A673 (cell line): ENCODE measurements at regions not wholly inside any gene's neighbourhood (a gene's known extent, or its start where the extent isn't known, plus 50 kb on each side); places are given as distances from the start of the nearest gene placed in this dataset.

ENCODE experiments used
- CTCF ChIP-seq: fragments of 300-800, 200-600 bp; sonication (generic); conservative IDR thresholded peaks from 2 replicates; pipeline ENCODE4 v1.5.1; 2017; ENCODE audit warnings: low read depth, mild to moderate bottlenecking, antibody characterized with exemption, low read length, moderate library complexity, mixed read lengths
- EZH2 ChIP-seq: fragments of 200-600 bp; sonication (generic); IDR thresholded peaks from 2 replicates; pipeline ENCODE4 v1.6.1; 2017; ENCODE audit warnings: borderline replicate concordance, low read depth, mild to moderate bottlenecking, mixed read lengths, antibody characterized with exemption, low read length; ENCODE audit not compliant: poor library complexity, severe bottlenecking

DNA sequence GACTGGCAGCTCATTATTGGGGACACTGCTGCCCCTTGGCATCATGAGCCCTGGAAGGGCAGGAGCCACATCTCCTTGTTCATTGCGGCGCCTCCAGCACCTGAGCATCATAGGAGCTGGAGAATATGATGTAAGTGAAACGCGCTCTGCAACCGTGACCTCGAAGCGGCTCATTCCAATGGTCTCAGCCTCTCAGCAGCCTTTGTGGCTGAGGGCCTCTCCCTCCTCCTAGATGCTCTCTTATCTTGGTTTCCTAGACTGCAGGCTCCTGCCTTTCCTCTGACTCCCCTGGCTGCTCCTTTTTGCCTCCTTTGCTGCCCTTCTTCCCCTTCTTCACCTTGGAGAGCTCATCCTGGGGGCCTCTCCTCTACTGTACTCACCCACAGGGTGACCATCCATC lies 83.6 kb upstream of the CASZ1 start:
- no peak for TF ChIP-seq CTCF
- TF ChIP-seq EZH2 = no peak
